ENCODE measurements at regions not wholly inside any gene's neighbourhood (a gene's known extent, or its start where the extent isn't known, plus 50 kb on each side); places are given as distances from the start of the nearest gene placed in this dataset.

DNA sequence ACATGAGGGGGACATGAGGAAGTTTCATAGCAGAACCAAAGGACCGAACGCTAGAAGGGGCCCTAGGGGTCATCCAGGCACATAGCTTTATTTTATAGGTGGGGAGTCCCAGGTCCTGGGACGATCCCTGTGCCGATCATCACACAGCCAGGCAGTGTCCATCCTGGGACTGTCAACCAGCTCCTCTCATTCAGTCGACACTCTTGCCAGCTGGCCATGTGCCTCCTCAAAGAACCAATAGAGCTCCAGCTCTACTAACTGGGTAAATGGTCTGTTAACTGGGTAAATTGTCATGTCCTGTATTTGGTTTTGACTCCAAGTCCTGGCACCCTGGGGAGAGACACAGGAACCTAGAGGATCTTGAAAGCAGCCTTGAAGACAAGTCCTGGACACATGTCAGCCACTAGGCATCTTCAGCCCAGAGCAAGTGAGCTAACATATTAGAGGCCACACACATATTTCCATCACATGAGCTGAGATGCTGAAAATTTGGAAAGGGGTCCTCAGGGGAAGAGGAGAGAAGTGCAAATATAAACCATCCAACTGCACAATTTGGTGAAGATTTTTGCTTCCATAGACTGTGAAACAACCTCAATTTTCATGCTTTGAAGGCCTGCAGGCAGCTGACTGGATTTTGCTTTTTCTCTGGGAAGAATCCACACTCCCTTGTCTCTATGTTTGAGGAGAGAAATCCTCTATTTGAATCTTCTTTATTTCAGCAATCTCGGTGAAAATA, 361.1 kb upstream of the SLC14A2 start (continued):
- TF ChIP-seq, protein P1, sequence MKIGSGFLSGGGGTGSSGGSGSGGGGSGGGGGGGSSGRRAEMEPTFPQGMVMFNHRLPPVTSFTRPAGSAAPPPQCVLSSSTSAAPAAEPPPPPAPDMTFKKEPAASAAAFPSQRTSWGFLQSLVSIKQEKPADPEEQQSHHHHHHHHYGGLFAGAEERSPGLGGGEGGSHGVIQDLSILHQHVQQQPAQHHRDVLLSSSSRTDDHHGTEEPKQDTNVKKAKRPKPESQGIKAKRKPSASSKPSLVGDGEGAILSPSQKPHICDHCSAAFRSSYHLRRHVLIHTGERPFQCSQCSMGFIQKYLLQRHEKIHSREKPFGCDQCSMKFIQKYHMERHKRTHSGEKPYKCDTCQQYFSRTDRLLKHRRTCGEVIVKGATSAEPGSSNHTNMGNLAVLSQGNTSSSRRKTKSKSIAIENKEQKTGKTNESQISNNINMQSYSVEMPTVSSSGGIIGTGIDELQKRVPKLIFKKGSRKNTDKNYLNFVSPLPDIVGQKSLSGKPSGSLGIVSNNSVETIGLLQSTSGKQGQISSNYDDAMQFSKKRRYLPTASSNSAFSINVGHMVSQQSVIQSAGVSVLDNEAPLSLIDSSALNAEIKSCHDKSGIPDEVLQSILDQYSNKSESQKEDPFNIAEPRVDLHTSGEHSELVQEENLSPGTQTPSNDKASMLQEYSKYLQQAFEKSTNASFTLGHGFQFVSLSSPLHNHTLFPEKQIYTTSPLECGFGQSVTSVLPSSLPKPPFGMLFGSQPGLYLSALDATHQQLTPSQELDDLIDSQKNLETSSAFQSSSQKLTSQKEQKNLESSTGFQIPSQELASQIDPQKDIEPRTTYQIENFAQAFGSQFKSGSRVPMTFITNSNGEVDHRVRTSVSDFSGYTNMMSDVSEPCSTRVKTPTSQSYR (CRISPR knock-in tag; IDR thresholded peaks at IDR 0.05; ENCODE audit: borderline replicate concordance), result no peak
- TF ChIP-seq ATF7 (IDR thresholded peaks at IDR 0.05) (no peak), ATF7 (CRISPR knock-in tag; IDR thresholded peaks at IDR 0.05) (no peak), ZNF724P (CRISPR knock-in tag; IDR thresholded peaks at IDR 0.05; ENCODE audit: borderline replicate concordance) (no peak), NR3C1 (CRISPR knock-in tag; IDR thresholded peaks at IDR 0.05) (no peak), EP300 (IDR thresholded peaks at IDR 0.05; ENCODE audit: low read depth in 2 of 2, low read length in 2 of 2) (no peak), EP300 (CRISPR knock-in tag; IDR thresholded peaks at IDR 0.05; ENCODE audit: borderline replicate concordance) (no peak), GATAD1 (CRISPR knock-in tag; IDR thresholded peaks at IDR 0.05) (no peak), ZNF274 (CRISPR knock-in tag; IDR thresholded peaks at IDR 0.05) (no peak), ZSCAN9 (CRISPR knock-in tag; IDR thresholded peaks at IDR 0.05; ENCODE audit: borderline replicate concordance) (no peak), NFYC (CRISPR knock-in tag; IDR thresholded peaks at IDR 0.05) (no peak)
- TF ChIP-seq, protein P2, sequence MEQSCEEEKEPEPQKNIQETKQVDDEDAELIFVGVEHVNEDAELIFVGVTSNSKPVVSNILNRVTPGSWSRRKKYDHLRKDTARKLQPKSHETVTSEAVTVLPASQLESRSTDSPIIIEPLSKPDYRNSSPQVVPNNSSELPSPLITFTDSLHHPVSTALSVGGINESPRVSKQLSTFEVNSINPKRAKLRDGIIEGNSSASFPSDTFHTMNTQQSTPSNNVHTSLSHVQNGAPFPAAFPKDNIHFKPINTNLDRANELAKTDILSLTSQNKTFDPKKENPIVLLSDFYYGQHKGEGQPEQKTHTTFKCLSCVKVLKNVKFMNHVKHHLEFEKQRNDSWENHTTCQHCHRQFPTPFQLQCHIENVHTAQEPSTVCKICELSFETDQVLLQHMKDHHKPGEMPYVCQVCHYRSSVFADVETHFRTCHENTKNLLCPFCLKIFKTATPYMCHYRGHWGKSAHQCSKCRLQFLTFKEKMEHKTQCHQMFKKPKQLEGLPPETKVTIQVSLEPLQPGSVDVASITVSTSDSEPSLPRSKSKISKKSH (CRISPR knock-in tag; IDR thresholded peaks at IDR 0.05; ENCODE audit: borderline replicate concordance), result no peak
- TF ChIP-seq, protein P3, sequence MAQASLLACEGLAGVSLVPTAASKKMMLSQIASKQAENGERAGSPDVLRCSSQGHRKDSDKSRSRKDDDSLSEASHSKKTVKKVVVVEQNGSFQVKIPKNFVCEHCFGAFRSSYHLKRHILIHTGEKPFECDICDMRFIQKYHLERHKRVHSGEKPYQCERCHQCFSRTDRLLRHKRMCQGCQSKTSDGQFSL (CRISPR knock-in tag; IDR thresholded peaks at IDR 0.05), result no peak
- TF ChIP-seq, protein P4, sequence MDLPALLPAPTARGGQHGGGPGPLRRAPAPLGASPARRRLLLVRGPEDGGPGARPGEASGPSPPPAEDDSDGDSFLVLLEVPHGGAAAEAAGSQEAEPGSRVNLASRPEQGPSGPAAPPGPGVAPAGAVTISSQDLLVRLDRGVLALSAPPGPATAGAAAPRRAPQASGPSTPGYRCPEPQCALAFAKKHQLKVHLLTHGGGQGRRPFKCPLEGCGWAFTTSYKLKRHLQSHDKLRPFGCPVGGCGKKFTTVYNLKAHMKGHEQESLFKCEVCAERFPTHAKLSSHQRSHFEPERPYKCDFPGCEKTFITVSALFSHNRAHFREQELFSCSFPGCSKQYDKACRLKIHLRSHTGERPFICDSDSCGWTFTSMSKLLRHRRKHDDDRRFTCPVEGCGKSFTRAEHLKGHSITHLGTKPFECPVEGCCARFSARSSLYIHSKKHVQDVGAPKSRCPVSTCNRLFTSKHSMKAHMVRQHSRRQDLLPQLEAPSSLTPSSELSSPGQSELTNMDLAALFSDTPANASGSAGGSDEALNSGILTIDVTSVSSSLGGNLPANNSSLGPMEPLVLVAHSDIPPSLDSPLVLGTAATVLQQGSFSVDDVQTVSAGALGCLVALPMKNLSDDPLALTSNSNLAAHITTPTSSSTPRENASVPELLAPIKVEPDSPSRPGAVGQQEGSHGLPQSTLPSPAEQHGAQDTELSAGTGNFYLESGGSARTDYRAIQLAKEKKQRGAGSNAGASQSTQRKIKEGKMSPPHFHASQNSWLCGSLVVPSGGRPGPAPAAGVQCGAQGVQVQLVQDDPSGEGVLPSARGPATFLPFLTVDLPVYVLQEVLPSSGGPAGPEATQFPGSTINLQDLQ (CRISPR knock-in tag; IDR thresholded peaks at IDR 0.05), result no peak
- TF ChIP-seq, protein P5, sequence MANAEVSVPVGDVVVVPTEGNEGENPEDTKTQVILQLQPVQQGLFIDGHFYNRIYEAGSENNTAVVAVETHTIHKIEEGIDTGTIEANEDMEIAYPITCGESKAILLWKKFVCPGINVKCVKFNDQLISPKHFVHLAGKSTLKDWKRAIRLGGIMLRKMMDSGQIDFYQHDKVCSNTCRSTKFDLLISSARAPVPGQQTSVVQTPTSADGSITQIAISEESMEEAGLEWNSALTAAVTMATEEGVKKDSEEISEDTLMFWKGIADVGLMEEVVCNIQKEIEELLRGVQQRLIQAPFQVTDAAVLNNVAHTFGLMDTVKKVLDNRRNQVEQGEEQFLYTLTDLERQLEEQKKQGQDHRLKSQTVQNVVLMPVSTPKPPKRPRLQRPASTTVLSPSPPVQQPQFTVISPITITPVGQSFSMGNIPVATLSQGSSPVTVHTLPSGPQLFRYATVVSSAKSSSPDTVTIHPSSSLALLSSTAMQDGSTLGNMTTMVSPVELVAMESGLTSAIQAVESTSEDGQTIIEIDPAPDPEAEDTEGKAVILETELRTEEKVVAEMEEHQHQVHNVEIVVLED (CRISPR knock-in tag; IDR thresholded peaks at IDR 0.05; ENCODE audit: borderline replicate concordance), result no peak
